GM19351 (cell line): ENCODE measurements at regions not wholly inside any gene's neighbourhood (a gene's known extent, or its start where the extent isn't known, plus 50 kb on each side); places are given as distances from the start of the nearest gene placed in this dataset.
A peak's percentile ranks its signal among the peaks of the same experiment; 100 is the strongest.

Experiments used
- ATAC-seq: cut with Tn5 transposase; IDR thresholded peaks from one replicate; pipeline ENCODE4 v1.9.1; 2021; ENCODE audit warnings: mild to moderate bottlenecking, moderate library complexity; ENCODE audit not compliant: unreplicated experiment

DNA sequence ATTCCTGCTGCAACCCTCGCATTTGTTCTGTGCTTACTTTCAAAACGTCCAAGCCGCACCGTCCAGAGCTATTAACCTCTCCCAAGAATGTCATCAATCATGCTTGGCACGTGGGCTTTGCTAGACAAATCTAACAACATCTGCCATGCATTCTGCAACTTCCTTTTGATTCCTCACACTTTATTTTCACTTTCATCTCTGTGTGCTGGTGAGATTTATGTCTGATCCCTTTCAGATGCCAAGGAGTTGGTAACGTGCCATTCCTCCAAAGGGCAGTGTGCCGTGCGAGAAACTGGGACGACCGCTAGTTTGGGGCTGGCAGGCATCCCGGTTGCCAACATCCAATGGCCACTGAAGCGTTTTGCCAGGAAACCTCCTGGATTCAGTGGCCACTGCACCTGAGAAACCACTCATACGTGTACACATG, 230.0 kb upstream of the PARD3B start:
- no peak for ATAC-seq

DNA sequence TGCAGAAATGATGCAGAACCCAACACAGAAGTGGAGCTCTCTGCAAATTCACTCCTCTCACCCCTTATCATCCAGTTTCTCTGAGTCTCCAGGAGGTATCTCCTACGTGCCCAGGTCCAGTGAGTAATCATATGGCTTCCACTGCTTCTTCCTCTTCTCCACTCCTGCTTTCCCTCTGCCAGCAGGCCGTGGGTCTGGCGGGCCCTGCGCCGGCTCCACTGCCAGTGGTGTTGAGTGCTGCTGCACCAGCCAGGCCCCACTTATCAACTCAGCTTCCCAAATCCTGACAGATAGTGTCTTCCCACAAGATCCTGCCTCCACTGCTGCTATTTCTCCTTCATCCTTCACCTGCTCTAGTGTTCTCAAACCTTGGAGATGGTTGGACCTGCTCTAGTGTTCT, 227.6 kb upstream of the PARD3B start:
- ATAC-seq, result no peak

DNA sequence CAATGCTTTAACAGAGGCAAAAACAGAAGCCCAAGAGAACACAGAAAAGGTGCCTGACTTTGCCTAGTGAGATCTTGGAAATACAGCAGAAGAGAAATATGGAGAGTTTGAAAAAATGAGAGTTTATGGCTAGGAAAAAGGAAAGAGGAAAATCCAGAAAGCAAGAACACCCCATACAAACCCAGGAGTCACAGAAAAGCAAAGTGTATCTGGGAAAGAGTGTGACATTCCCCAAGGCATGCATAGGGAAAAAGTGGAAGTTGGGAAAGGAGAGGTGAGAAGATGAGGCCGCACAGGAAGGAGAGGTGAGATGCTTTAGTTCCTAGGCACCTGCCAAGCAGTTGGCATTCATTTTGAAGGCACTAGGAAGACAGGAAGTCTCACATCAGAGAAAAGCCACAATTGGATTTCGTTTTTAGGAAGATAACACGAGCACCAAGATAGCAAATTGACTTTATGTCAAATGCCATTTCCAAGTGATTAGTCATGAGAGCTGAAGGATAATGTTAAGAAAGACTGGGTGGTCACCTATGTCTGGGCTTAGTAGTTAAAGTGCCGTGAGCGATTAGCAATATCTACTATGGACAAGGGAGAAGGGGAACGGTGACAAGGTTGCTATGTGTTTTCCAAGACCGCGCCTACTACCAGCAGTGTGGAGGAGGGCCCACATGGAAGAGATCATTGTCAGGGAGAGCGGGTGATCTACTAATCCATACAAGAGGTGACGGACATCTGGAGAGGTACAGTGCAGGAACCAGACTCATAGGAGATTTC, 224.1 kb upstream of the PARD3B start:
- ATAC-seq, result no peak

- no peak for ATAC-seq
Measured at GRCh38 chr2:204321910-204322751, 223.1 kb upstream of the PARD3B start.

DNA sequence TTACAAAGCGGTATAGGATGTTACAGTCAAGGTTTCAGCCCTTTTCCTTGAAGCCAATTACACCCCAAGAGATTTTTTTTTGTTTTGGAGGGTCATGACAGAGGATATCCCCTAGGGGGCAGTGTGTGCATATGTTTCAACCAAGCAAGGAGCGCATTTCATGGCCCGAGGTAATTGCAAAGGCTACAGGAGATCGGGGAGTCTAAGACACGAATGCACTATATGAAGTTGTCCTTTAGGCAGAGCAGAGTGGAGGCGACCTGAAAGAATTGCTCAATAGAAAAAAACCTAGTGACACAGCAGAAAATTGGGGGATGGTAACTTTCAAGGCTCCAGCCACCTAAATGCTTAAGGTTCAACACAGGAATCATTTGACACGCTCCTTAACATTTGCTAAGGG, 219.8 kb upstream of the PARD3B start:
- peak; percentile 91 for ATAC-seq

DNA sequence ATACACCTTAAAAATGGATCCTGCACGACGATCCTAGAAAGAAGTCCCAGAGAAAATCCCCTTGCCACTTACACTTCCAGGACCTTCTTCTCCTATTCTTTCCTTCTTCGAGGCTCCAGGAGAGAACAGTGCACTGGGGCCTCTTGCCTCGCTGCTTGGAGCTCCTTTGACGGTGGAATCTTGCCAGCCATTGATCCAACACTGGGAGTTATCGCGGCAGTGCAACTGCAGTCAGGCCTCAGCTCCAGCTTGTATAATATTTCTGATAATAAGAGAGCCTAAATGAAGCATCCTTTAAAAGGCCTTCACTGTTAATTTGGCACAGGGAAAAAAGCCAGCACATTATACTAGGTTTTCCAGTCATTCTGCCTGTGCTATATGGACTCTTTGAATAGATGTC, 216.9 kb upstream of the PARD3B start:
- ATAC-seq, result no peak

GRCh38 chr2:204329016-204329415, 216.3 kb upstream of the PARD3B start:
- no peak for ATAC-seq

GRCh38 chr2:204329532-204329931, 215.7 kb upstream of the PARD3B start:
- no peak for ATAC-seq

GRCh38 chr2:204331180-204331579, 214.1 kb upstream of the PARD3B start:
- ATAC-seq, result no peak

GRCh38 chr2:204331988-204332387, 213.3 kb upstream of the PARD3B start:
- no peak for ATAC-seq

DNA sequence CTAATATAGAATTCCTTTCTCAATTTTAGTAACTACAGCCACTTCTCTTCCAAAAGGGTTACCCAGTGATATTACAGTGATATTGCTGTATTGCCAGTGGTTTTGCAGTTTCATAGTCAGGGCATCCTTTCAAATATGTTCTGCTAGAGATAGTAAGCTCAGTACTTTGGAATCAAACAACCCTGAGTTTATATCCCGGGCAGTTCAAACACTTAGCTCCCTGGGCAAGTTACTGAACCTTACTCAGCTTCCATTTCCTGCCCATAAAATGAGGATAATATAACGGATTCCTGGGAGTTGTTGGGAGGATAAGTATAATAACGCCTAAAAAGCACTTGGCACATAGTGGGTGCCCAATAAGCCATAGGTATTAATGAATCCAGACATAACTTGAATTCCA, 212.6 kb upstream of the PARD3B start:
- no peak for ATAC-seq

GRCh38 chr2:204333861-204334260, 211.4 kb upstream of the PARD3B start:
- ATAC-seq, result no peak

- no peak for ATAC-seq
Measured at GRCh38 chr2:204335451-204336058, 209.7 kb upstream of the PARD3B start.

GRCh38 chr2:204336153-204336744, 209.0 kb upstream of the PARD3B start:
- ATAC-seq, result no peak

DNA sequence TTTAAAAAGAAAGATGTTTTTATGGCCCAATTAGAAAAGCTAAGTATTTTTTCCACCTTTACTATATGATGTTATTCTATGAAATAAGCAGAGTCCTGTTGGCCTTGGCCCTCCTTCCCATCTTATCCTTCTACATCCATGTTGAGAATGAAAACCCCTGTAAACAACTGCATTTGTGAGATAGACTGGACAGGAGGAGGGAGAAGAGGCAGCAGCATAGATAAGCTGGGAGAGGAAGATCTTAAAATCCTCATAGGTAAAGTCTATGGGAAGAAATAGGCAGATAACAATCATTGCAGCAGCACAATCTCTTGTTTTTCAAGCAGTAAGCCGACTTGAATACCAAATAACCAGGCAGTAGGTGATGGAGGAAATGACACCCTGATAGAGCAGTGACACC, 207.6 kb upstream of the PARD3B start:
- no peak for ATAC-seq

DNA sequence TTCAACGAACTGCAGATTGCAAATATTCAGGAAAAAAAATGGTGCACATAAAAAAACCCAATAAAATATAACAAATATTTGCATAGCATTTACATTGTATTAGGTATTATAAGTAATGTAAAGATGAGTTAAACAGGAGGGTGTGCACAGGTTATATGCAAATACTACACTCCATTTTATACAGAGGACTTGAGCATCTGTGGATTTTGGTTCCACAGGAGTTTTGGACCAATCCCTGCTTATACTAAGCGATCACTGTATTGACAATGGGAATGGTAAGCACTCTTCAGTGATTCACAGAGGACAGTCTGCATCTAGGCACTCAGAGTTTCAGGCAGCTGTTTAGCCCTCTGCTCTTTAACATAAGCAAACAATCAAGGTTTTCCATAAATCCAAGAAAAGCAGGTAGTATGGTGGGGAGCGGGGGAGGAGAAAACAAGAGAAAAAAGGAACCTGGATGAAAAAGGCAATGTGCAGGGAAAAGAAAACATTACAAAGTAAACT, 206.0 kb upstream of the PARD3B start:
- ATAC-seq, result no peak

DNA sequence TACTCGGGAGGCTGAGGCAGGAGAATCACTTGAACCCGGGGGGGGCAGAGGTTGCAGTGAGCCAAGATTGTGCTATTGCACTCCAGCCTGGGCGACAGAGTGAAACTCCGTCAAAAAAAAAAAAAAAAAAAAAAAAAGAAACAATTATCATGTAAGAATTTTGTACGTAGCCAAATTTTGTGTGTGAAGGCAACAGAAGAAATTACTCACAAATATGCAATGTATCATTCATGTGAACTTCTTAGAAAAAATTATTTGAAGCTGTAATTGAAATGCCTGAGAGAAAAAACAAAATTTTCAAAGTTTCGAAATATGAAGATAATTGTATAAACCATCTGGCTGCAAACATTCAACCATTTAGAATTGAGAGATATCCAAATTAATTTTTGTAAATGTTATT, 204.8 kb upstream of the PARD3B start:
- ATAC-seq, result no peak

GRCh38 chr2:204341887-204342276, 203.4 kb upstream of the PARD3B start:
- no peak for ATAC-seq

DNA sequence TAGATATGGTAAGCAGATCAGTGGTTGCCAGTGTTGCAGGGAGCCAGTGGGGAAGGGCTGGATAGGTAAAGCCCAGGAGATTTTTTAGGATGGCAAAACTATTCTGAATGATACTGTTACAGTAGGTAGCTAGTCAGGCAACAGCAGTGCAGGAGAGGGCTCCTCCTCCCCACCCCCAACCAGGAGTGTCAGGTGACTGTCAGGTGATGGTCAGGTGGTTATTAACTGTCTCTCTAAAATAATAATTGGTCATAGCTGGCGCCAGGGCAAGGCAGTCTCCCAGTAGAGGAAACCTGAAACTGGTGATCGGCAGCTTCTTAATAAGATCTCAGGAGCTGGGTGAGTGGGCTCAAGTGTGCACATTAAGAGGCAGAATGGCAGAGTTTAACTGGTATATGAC, 201.6 kb upstream of the PARD3B start:
- no peak for ATAC-seq

- no peak for ATAC-seq
Measured at GRCh38 chr2:204344119-204344518, 201.2 kb upstream of the PARD3B start.

DNA sequence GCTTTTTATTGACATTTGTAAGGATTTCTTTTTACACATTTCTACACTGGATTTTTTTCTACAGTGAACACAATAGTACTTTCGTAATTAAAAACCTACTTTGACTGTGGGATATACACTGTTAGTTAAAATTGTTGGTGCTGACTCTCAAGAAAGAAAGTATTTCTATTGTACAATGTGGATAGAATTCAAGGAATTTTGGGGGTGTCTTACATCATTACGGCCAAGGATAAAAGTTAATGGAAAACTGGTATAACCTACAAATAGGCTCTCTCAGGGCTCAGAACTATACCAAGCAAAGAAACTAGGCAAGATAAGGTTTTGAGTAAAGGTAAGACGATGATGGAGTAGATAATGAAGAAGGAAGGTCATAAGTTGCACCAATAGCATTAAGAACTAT, 198.4 kb upstream of the PARD3B start:
- ATAC-seq, result no peak
